Kidney (tissue), 13 donors: ENCODE measurements at regions not wholly inside any gene's neighbourhood (a gene's known extent, or its start where the extent isn't known, plus 50 kb on each side); places are given as distances from the start of the nearest gene placed in this dataset.
A peak's percentile ranks its signal among the peaks of the same experiment; 100 is the strongest.

ENCODE experiments used
- DNase-seq, 5 donors: peaks; one replicate each; pipeline ENCODE4 v3.0.0-alpha.2; 2013 to 2020
- FAIRE-seq: peaks from 2 replicates; lab custom pipeline; 2012; peaks lifted over from hg19 to GRCh38; lab: Jason Lieb, UNC
- H3K27ac ChIP-seq, 2 donors: one replicate each; pipeline ENCODE4 v1.7.0; 2013; ENCODE audit warnings: low read depth in 2 of 2, low read length in 2 of 2, inconsistent platforms in 1 of 2
- H3K27me3 ChIP-seq: one replicate; pipeline ENCODE4 v1.7.1; 2013; ENCODE audit warnings: low read length, inconsistent platforms; ENCODE audit not compliant: control insufficient read depth, insufficient read depth
- H3K36me3 ChIP-seq, 3 donors: one replicate each; pipeline versions ENCODE4 v1.7.0 to v1.7.1; 2013; ENCODE audit warnings: low read length in 3 of 3, control low read depth in 1 of 3, inconsistent platforms in 1 of 3; ENCODE audit not compliant: insufficient read depth in 3 of 3, control insufficient read depth in 2 of 3
- H3K4me1 ChIP-seq, 3 donors: one replicate each; pipeline versions ENCODE4 v1.7.0 to v1.7.1; 2013; ENCODE audit warnings: low read length in 3 of 3, inconsistent platforms in 1 of 3, low read depth in 1 of 3; ENCODE audit not compliant: control insufficient read depth in 2 of 3, insufficient read depth in 2 of 3
- H3K4me3 ChIP-seq, 3 donors: one replicate each; pipeline versions ENCODE4 v1.7.0 to v1.8.1; 2013; ENCODE audit warnings: low read length in 3 of 3, control low read depth in 1 of 3, inconsistent platforms in 1 of 3
- H3K9ac ChIP-seq, 3 donors: one replicate each; pipeline versions ENCODE4 v1.7.0 to v1.7.1; 2013; ENCODE audit warnings: low read length in 3 of 3, control low read depth in 1 of 3, inconsistent platforms in 1 of 3
- H3K9me3 ChIP-seq, 3 donors: one replicate each; pipeline versions ENCODE4 v1.7.0 to v1.7.1; 2013; ENCODE audit warnings: low read length in 3 of 3, control low read depth in 1 of 3, inconsistent platforms in 1 of 3; ENCODE audit not compliant: control insufficient read depth in 2 of 3, insufficient read depth in 1 of 3
- intact Hi-C: fragments of 100-400 bp; cut with DNase I; formaldehyde crosslinking; loops from one replicate; pipeline ENCODE4 v1.11.1; 2022
- TF ChIP-seq, protein P1 (sequence below): IDR thresholded peaks from 3 replicates; pipeline ENCODE4 v1.5.1; 2012; ENCODE audit warnings: mild to moderate bottlenecking, moderate library complexity, borderline replicate concordance; ENCODE audit not compliant: insufficient read depth; ENCODE audit errors: extremely low read depth
- donor health status: control.
- donor health status: control.
- donor health status: control.
- donor health status: control.
- donor health status: control.
- donor health status: DM: yes; HTN: yes; CAD: no.
- donor health status: Normal renal cell carcinoma (clear cell type).

DNA sequence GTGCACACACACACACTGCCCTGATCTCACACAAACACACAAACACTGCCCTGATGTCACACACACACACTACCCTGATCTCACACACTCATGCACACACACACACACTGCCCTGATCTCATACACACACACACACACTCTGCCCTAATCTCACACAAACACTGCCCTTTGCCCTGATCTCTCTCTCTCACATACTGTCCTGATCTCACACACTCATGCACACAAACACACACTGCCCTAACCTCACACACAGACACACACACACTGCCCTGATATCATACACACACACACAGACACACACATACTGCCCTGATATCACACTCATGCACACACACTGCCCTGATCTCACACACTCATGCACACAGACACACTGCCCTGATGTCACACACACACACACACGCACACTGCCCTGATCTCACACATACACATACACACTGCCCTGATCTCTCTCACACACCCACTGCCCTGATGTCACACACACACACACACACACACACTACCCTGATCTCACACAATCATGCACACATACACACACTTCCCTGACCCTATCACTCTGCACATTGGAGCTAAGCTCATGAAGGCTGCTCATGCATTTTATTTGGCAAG, 97.6 kb upstream of the DIO3 start:
- no peaks in the 10 kb centered on the region for H3K36me3 ChIP-seq
- no peak overlapping the region for H3K27ac ChIP-seq
- TF ChIP-seq, protein P1, sequence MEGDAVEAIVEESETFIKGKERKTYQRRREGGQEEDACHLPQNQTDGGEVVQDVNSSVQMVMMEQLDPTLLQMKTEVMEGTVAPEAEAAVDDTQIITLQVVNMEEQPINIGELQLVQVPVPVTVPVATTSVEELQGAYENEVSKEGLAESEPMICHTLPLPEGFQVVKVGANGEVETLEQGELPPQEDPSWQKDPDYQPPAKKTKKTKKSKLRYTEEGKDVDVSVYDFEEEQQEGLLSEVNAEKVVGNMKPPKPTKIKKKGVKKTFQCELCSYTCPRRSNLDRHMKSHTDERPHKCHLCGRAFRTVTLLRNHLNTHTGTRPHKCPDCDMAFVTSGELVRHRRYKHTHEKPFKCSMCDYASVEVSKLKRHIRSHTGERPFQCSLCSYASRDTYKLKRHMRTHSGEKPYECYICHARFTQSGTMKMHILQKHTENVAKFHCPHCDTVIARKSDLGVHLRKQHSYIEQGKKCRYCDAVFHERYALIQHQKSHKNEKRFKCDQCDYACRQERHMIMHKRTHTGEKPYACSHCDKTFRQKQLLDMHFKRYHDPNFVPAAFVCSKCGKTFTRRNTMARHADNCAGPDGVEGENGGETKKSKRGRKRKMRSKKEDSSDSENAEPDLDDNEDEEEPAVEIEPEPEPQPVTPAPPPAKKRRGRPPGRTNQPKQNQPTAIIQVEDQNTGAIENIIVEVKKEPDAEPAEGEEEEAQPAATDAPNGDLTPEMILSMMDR = no peak
- intact Hi-C loops = no loop called here
- DNase-seq (peak in 1 of 5 donors; percentile 10), FAIRE-seq (no peak)
- no peaks in the 10 kb centered on the region for H3K9me3 ChIP-seq
- H3K9ac ChIP-seq = no peak overlapping the region
- H3K27me3 ChIP-seq = peaks cover 19% of the 10 kb centered on the region
- H3K4me1 ChIP-seq = no peaks in the 10 kb centered on the region
- no peak overlapping the region for H3K4me3 ChIP-seq

DNA sequence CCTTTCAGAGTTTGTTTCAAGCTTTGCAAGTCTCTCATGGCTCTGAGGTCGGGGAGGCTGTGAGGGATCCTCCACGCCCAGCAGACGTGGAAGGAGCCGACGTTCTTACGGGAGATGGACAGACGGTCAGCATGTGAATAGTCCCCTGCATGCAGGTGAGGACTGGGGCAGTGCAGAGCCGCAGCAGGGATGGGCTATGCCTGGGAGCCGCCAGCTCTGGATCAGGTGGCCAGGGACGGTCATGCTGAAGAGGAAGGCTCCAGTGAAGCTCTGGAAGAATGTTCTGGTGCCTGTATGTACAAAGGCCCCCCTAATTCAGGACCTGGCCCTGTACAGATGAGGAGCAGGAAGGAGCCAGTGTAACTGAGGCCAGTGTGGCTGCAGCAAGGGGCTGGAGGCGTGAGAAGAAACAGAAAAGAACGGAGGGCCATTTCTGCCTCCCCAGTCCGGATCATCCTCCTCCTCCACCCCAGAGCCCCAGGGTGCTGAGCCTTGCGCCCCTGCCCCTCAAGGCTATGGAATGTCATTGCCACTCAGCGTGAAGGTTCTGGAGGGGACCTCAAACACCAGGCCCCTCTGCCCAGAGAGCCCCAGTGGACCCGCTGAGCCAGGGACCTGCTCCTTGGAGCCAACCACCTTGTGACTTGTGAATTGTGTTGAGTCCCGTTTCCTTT, 96.8 kb upstream of the DIO3 start:
- intact Hi-C loops = no loop called here
- H3K4me3 ChIP-seq = no peak overlapping the region
- peaks cover 18% of the 10 kb centered on the region for H3K27me3 ChIP-seq
- no peaks in the 10 kb centered on the region for H3K36me3 ChIP-seq
- no peaks in the 10 kb centered on the region for H3K4me1 ChIP-seq
- TF ChIP-seq, protein P1 = no peak
- H3K27ac ChIP-seq = no peak overlapping the region
- DNase-seq (peak in 1 of 5 donors; percentile 49), FAIRE-seq (no peak)
- H3K9ac ChIP-seq = no peak overlapping the region
- H3K9me3 ChIP-seq = no peaks in the 10 kb centered on the region

DNA sequence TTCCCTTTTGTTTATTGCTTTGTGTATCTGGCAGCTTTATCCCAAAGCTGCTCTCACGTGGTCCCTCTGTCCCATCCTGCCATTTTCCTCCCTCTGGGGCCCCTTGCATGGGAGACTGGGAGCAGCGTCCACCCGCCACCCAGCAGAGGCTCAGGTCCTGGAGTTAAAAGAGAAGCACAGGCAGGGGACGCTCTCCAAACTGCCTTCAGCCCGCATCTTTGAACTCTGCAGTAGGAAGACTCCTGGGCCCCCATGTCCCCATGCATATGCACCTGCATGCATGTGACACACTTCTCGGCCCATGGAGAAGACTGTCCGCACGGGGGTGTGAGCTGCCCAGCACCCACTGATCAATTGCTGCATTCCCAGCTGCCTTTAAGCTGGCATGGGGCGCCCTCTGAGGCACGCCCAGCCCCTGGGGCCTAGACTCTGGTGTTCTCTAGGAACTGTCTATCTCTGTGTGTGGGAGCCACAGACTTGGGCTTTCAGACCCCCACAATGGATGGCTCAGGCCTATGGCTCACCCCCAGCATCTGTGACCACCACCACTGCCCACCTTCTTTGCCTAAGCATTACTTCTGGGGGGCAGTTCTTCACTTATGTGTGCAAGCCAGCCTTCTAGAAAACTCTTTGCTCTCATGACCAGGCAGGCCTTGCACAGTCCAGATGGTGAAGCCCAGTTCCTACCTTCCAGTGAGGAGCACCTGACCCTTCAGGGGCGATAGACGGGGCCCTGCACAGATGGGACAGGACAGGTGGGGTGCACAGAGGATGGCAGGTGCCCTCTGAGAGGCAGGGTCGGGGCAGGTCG, 96.1 kb upstream of the DIO3 start:
- Histone ChIP-seq H3K27ac (no peak overlapping the region), H3K36me3 (no peaks in the 10 kb centered on the region), H3K9ac (no peak overlapping the region), H3K27me3 (peaks cover 10% of the 10 kb centered on the region), H3K4me3 (no peak overlapping the region), H3K4me1 (no peaks in the 10 kb centered on the region), H3K9me3 (no peaks in the 10 kb centered on the region)
- TF ChIP-seq, protein P1 = no peak
- intact Hi-C loops = no loop called here
- no peak for FAIRE-seq
- DNase-seq = peak in 1 of 5 donors; percentile 29
